ENCODE measurements at regions not wholly inside any gene's neighbourhood (a gene's known extent, or its start where the extent isn't known, plus 50 kb on each side); places are given as distances from the start of the nearest gene placed in this dataset.

GRCh38 chr2:100741880-100742276, 78.1 kb upstream of the NPAS2 start:
- WGBS (ENCODE audit: low lambda C conversion rate, missing lambda C conversion rate), result 96% methylated on average over 1 of the region's 1 CpG
- no peak overlapping the region for H3K4me3 ChIP-seq
- H3K9me3 ChIP-seq (ENCODE audit: low read depth), result no peaks in the 10 kb centered on the region
- H3K79me2 ChIP-seq, result no peaks in the 10 kb centered on the region
- H3K9me2 ChIP-seq (replicated peaks; ENCODE audit: insufficient read depth), result no peaks in the 10 kb centered on the region
- no peak for DNase-seq (ENCODE audit: low spot score)
- no peaks in the 10 kb centered on the region for H4K20me1 ChIP-seq (ENCODE audit: insufficient read depth, poor library complexity, severe bottlenecking)
- H3K27me3 ChIP-seq, result no peaks in the 10 kb centered on the region
- H3K27ac ChIP-seq, result peak overlapping the region; percentile 91
- H2AFZ ChIP-seq, result no peak overlapping the region
- no peaks in the 10 kb centered on the region for H3K36me3 ChIP-seq (replicated peaks; ENCODE audit: insufficient read depth, low read depth)
- H3K4me1 ChIP-seq (ENCODE audit: insufficient read depth), result no peaks in the 10 kb centered on the region
- TF ChIP-seq EZH2phosphoT487 (IDR thresholded peaks at IDR 0.05; ENCODE audit: low read depth, severe bottlenecking, unreplicated experiment), result no peak
- no peak for TF ChIP-seq EZH2 (IDR thresholded peaks at IDR 0.05; ENCODE audit: borderline replicate concordance)
- TF ChIP-seq CTCF (IDR thresholded peaks at IDR 0.05; ENCODE audit: poor library complexity), result no peak
- peak overlapping the region; percentile 64 for H3K4me2 ChIP-seq

- H2AFZ ChIP-seq, result no peak overlapping the region
- 29% methylated on average over 12 of the region's 12 CpGs for WGBS (ENCODE audit: low lambda C conversion rate, missing lambda C conversion rate)
- H3K79me2 ChIP-seq, result no peaks in the 10 kb centered on the region
- H4K20me1 ChIP-seq (ENCODE audit: insufficient read depth, poor library complexity, severe bottlenecking), result no peaks in the 10 kb centered on the region
- H3K36me3 ChIP-seq (replicated peaks; ENCODE audit: insufficient read depth, low read depth), result no peaks in the 10 kb centered on the region
- peak; percentile 76 for DNase-seq (ENCODE audit: low spot score)
- H3K4me3 ChIP-seq, result no peak overlapping the region
- TF ChIP-seq EZH2 (IDR thresholded peaks at IDR 0.05; ENCODE audit: borderline replicate concordance) (no peak), CTCF (IDR thresholded peaks at IDR 0.05; ENCODE audit: poor library complexity) (no peak), EZH2phosphoT487 (IDR thresholded peaks at IDR 0.05; ENCODE audit: low read depth, severe bottlenecking, unreplicated experiment) (no peak)
- no peaks in the 10 kb centered on the region for H3K9me3 ChIP-seq (ENCODE audit: low read depth)
- peak overlapping the region; percentile 91 for H3K27ac ChIP-seq
- H3K4me1 ChIP-seq (ENCODE audit: insufficient read depth), result peaks cover 5% of the 10 kb centered on the region
- no peaks in the 10 kb centered on the region for H3K27me3 ChIP-seq
- H3K9me2 ChIP-seq (replicated peaks; ENCODE audit: insufficient read depth), result no peaks in the 10 kb centered on the region
- H3K4me2 ChIP-seq, result peak overlapping the region; percentile 64
These were observed 77.4 kb upstream of the NPAS2 start for GRCh38 chr2:100742277-100743254.

GRCh38 chr2:100743741-100744140, 76.2 kb upstream of the NPAS2 start:
- H3K79me2 ChIP-seq, result no peaks in the 10 kb centered on the region
- no peak overlapping the region for H3K4me2 ChIP-seq
- H3K9me2 ChIP-seq (replicated peaks; ENCODE audit: insufficient read depth), result no peaks in the 10 kb centered on the region
- H3K27ac ChIP-seq, result no peak overlapping the region
- H3K4me1 ChIP-seq (ENCODE audit: insufficient read depth), result peaks cover 9% of the 10 kb centered on the region
- DNase-seq (ENCODE audit: low spot score), result no peak
- H3K9me3 ChIP-seq (ENCODE audit: low read depth), result no peaks in the 10 kb centered on the region
- WGBS (ENCODE audit: low lambda C conversion rate, missing lambda C conversion rate), result 91% methylated on average over 5 of the region's 5 CpGs
- no peak for TF ChIP-seq CTCF (IDR thresholded peaks at IDR 0.05; ENCODE audit: poor library complexity)
- TF ChIP-seq EZH2 (IDR thresholded peaks at IDR 0.05; ENCODE audit: borderline replicate concordance), result no peak
- TF ChIP-seq EZH2phosphoT487 (IDR thresholded peaks at IDR 0.05; ENCODE audit: low read depth, severe bottlenecking, unreplicated experiment), result no peak
- no peaks in the 10 kb centered on the region for H3K36me3 ChIP-seq (replicated peaks; ENCODE audit: insufficient read depth, low read depth)
- no peak overlapping the region for H3K4me3 ChIP-seq
- no peaks in the 10 kb centered on the region for H3K27me3 ChIP-seq
- H2AFZ ChIP-seq, result no peak overlapping the region
- H4K20me1 ChIP-seq (ENCODE audit: insufficient read depth, poor library complexity, severe bottlenecking), result no peaks in the 10 kb centered on the region
